B cell (primary cell): ENCODE measurements at regions not wholly inside any gene's neighbourhood (a gene's known extent, or its start where the extent isn't known, plus 50 kb on each side); places are given as distances from the start of the nearest gene placed in this dataset.
"Not testable (repeated sequence)": the region's sequence is repeated elsewhere in the genome, so short reads cannot be mapped to it uniquely, and the experiment has no call there.

Source experiments
- EZH2 ChIP-seq: IDR thresholded peaks from 2 replicates; pipeline ENCODE4 v1.6.1; 2012; ENCODE audit warnings: borderline replicate concordance, low read depth, mild to moderate bottlenecking, moderate library complexity, low read length; ENCODE audit not compliant: insufficient read depth, poor library complexity, severe bottlenecking
- TF ChIP-seq, protein P1 (sequence below): fragments of 200-600 bp; IDR thresholded peaks from one replicate; pipeline ENCODE4 v1.8.0; 2022; ENCODE audit warnings: antibody characterized with exemption, mild to moderate bottlenecking

DNA sequence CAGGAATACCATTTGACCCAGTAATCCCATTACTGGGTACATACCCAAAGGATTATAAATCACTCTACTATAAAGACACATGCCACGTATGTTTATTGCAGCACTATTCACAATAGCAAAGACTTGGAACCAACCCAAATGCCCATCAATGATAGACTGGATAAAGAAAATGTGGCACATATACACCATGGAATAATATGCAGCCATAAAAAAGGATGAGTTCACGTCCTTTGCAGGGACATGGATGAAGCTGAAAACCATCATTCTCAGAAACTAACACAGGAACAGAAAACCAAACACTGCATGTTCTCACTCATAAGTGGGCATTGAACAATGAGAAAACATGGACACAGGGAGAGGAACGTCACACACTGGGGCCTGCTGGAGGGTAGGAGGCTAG is 556.1 kb upstream of the ADGRL2 start:
- TF ChIP-seq, protein P1, sequence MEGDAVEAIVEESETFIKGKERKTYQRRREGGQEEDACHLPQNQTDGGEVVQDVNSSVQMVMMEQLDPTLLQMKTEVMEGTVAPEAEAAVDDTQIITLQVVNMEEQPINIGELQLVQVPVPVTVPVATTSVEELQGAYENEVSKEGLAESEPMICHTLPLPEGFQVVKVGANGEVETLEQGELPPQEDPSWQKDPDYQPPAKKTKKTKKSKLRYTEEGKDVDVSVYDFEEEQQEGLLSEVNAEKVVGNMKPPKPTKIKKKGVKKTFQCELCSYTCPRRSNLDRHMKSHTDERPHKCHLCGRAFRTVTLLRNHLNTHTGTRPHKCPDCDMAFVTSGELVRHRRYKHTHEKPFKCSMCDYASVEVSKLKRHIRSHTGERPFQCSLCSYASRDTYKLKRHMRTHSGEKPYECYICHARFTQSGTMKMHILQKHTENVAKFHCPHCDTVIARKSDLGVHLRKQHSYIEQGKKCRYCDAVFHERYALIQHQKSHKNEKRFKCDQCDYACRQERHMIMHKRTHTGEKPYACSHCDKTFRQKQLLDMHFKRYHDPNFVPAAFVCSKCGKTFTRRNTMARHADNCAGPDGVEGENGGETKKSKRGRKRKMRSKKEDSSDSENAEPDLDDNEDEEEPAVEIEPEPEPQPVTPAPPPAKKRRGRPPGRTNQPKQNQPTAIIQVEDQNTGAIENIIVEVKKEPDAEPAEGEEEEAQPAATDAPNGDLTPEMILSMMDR, result not testable (repeated sequence)
- not testable (repeated sequence) for TF ChIP-seq EZH2
